ENCODE measurements at regions not wholly inside any gene's neighbourhood (a gene's known extent, or its start where the extent isn't known, plus 50 kb on each side); places are given as distances from the start of the nearest gene placed in this dataset.

- DNase-seq = no peak
- H3K9me3 ChIP-seq = no peaks in the 10 kb centered on the region
- H3K4me1 ChIP-seq = no peaks in the 10 kb centered on the region
- no peak overlapping the region for H3K27ac ChIP-seq
- no peak for TF ChIP-seq CTCF (IDR thresholded peaks at IDR 0.05)
- no peaks in the 10 kb centered on the region for H3K27me3 ChIP-seq
- H3K36me3 ChIP-seq = no peaks in the 10 kb centered on the region
- no peak overlapping the region for H3K4me3 ChIP-seq
- intact Hi-C loops (cut with DNase I; ENCODE audit: low total_unique reads) = no loop called here
These were observed 1195.1 kb downstream of the PCDH18 start for GRCh38 chr4:136337216-136337615.

GRCh38 chr4:136336479-136336878 is 1195.8 kb downstream of the PCDH18 start:
- TF ChIP-seq CTCF (IDR thresholded peaks at IDR 0.05) = no peak
- intact Hi-C loops (cut with DNase I; ENCODE audit: low total_unique reads) = no loop called here
- Histone ChIP-seq H3K4me1 (no peaks in the 10 kb centered on the region), H3K4me3 (no peak overlapping the region), H3K9me3 (no peaks in the 10 kb centered on the region), H3K27me3 (no peaks in the 10 kb centered on the region), H3K27ac (no peak overlapping the region), H3K36me3 (no peaks in the 10 kb centered on the region)
- DNase-seq = no peak

GRCh38 chr4:136329042-136329662 is 1203.1 kb downstream of the PCDH18 start:
- H3K27me3 ChIP-seq = no peaks in the 10 kb centered on the region
- no peak for TF ChIP-seq CTCF (IDR thresholded peaks at IDR 0.05)
- no peaks in the 10 kb centered on the region for H3K9me3 ChIP-seq
- no peaks in the 10 kb centered on the region for H3K4me1 ChIP-seq
- no peak for DNase-seq
- H3K36me3 ChIP-seq = no peaks in the 10 kb centered on the region
- H3K4me3 ChIP-seq = no peak overlapping the region
- no peak overlapping the region for H3K27ac ChIP-seq
- intact Hi-C loops (cut with DNase I; ENCODE audit: low total_unique reads) = no loop called here

GRCh38 chr4:136328131-136328530 is 1204.2 kb downstream of the PCDH18 start:
- Histone ChIP-seq H3K36me3 (no peaks in the 10 kb centered on the region), H3K4me1 (no peaks in the 10 kb centered on the region), H3K27ac (no peak overlapping the region), H3K27me3 (no peaks in the 10 kb centered on the region), H3K4me3 (no peak overlapping the region), H3K9me3 (no peaks in the 10 kb centered on the region)
- no peak for TF ChIP-seq CTCF (IDR thresholded peaks at IDR 0.05)
- intact Hi-C loops (cut with DNase I; ENCODE audit: low total_unique reads) = no loop called here
- DNase-seq = no peak

GRCh38 chr4:136320465-136320813 is 1211.9 kb downstream of the PCDH18 start:
- DNase-seq = no peak
- H3K27me3 ChIP-seq = no peaks in the 10 kb centered on the region
- no peaks in the 10 kb centered on the region for H3K36me3 ChIP-seq
- H3K27ac ChIP-seq = no peak overlapping the region
- no peak for TF ChIP-seq CTCF (IDR thresholded peaks at IDR 0.05)
- H3K9me3 ChIP-seq = no peaks in the 10 kb centered on the region
- H3K4me1 ChIP-seq = no peaks in the 10 kb centered on the region
- intact Hi-C loops (cut with DNase I; ENCODE audit: low total_unique reads) = no loop called here
- no peak overlapping the region for H3K4me3 ChIP-seq

Data from tibial artery (tissue), 4 donors.